NCI-H146 treated with DMSO at 0.1 percent for 48 hours (cell line): ENCODE measurements at regions not wholly inside any gene's neighbourhood (a gene's known extent, or its start where the extent isn't known, plus 50 kb on each side); places are given as distances from the start of the nearest gene placed in this dataset.

Experiments used
- DNase-seq: peaks from one replicate; lab custom pipeline; 2025; ENCODE audit not compliant: unreplicated experiment; lab: John Stamatoyannopoulos, UW

GRCh38 chr11:38307455-38307854 is 1709.4 kb upstream of the RAG2 start:
- no peak for DNase-seq

- DNase-seq, result no peak
Measured at GRCh38 chr11:38305682-38306081, 1707.6 kb upstream of the RAG2 start.

DNA sequence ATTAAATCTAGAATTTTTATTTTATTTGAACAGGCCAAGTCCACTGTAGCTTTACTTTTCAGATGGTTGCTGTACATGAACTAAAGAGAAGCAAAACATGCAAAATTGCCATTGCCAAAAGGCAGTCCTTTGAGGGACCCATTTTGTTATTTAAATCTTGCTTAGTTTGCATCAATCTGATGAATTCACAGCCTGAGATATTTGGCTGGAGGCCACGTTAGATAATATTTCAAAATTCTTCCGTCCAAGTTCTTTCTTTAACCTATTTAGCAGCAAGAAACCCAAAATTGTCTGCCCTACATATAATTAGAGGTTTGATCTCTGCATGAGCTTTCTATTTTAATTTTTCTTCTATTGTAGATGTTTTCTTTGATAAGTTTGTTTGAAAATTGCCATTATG is 1706.9 kb upstream of the RAG2 start:
- no peak for DNase-seq

GRCh38 chr11:38302564-38302963 is 1704.5 kb upstream of the RAG2 start:
- DNase-seq, result no peak

- no peak for DNase-seq
Measured at GRCh38 chr11:38300570-38300969, 1702.5 kb upstream of the RAG2 start.

GRCh38 chr11:38296211-38296776 is 1698.3 kb upstream of the RAG2 start:
- DNase-seq, result no peak

GRCh38 chr11:38282718-38283117 is 1684.7 kb upstream of the RAG2 start:
- no peak for DNase-seq

DNA sequence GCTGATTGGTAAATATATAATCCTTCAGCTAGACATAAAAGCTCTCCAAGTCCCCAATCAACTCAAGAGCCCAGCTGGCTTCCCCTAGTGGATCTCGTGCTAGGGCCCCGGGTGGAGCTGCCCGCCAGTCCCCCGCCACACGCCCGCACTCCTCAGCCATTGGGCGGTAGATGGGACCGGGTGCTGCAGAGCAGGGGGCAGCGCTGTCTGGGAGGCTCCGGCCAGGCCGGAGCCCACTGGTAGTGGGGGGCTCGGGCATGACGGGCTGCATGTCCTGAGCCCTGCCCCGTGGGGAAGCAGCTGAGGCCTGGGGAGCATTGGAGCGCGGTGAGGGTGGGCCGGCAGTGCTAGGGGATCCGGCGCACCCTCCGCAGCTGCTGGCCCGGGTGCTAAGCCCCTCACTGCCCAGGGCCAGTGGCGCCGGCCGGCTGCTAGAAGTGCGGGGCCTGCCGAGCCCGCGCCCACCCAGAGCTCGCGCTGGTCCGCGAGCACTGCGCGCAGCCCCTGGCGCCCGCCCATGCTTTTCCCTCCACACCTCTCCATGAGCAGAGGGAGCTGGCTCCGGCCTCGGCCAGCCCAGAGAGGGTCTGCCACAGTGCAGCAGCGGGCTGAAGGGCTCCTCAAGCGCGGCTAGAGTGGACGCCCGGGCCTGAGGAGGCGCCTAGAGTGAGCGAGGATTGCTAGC is 1680.6 kb upstream of the RAG2 start:
- DNase-seq, result no peak

DNA sequence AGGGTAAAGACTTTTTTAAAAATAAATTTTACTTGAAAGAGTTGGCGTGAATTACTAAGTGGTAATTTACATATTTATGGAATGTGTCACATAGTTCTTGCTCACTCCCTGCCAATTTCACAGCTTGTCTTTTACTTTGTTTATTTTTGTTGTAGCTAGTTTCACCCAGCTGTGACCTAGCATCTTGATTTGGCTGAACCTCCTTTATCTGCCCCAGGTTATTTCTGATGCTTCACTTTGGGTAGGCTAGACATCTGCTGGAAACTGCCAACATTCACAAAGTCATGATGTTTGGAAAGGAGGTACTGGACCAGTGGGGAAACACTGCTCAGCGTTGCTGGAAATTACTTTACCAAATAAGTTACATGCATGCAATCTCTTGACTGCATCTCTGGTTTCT is 1676.0 kb upstream of the RAG2 start:
- DNase-seq, result no peak

GRCh38 chr11:38272376-38272775 is 1674.3 kb upstream of the RAG2 start:
- no peak for DNase-seq

GRCh38 chr11:38266691-38267090 is 1668.7 kb upstream of the RAG2 start:
- DNase-seq, result no peak

DNA sequence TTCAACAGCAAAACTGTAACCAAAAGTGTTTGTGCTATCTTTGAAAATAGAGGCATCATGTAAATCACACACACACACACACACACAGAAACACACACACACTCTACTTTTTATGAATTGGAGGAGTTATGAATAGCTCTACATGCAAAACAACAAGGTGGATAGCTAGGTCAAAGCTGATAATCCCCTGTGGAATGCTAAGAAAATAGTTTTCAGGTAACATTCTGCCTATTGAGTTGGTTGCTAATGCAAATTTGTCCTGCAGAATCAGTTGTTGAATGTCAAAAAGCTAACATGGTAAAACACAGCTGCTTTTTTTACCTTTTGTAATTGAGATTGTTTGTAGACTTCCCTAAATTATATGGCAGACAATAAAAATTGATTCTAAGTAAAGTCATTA is 1658.4 kb upstream of the RAG2 start:
- no peak for DNase-seq

GRCh38 chr11:38254913-38255312 is 1656.9 kb upstream of the RAG2 start:
- DNase-seq, result no peak

DNA sequence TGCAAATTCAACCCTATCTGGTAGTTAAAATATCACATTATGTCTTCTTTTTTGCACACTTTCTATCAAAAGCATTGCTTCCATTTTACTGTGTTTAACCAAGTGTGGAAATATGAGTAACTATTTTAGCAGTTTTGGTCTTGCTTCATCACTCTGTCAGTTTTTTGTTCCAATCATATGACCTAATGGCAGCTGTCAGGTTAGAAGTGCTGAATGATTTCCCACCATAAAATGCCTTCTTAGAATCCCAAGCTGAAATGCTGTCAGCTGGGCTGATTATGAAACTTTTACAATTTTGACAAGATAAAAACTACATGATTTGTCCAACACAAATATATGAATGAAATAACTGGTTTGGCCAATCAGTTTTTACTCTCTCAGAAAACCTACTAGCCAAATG is 1654.6 kb upstream of the RAG2 start:
- DNase-seq, result no peak

- DNase-seq, result no peak
Measured at GRCh38 chr11:38246451-38246850, 1648.4 kb upstream of the RAG2 start.

DNA sequence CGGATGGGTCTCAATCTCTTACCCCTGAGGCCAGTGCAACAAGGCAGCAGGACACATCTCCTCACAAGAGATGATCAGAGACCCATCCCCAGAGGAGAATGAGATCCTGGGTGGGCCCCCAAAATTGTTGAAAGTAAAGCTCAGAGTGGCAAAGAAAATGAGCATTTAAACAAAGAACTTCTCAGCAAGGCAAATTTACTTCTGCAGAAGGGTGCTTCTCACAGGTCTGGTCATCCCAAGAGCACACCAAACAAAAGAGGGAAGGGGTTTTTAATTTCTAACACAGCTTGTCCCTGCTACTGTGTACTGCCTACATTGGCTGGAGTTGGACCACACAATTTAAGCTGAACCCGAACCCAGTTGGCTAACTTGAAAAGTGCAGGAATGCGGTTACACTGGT is 1628.6 kb upstream of the RAG2 start:
- DNase-seq, result no peak

DNA sequence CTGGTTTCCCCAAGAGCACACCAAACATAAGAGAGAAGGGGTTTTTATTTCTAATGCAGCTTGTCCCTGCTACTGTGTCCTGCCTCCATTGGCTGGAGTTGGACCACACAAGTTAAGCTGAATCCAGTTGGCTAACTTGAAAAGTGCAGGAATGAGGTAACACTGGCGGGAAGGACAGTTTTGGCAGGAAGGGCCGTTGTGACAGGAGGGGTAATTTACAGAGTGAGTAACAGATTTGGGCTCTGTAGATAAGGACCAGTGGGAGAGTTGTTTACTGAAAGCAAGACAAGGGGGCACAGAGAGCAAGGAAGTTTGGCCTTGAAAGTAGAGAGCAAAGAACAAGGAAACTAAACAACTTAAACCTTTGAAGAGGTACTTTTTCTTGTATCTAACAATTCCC is 1623.3 kb upstream of the RAG2 start:
- DNase-seq, result no peak

DNA sequence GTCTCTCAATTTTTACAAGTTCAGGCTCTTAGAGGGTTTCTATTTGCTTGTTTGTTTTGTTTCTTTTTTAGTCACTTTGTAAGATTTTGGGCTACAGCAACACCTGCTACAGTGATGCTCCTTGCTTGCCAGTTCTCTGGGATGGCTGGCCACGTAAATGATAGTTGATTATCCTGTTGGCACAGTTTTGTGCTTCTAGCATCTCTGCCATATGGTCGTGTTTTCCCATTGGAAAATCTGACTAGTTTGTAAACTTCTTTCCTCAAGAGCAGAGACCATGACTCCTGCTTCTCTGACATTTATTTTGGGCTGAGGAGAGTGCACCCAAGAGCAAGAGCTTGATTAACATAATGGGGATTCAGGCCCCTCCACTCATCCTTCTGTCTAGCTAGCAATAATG is 1621.6 kb upstream of the RAG2 start:
- no peak for DNase-seq

GRCh38 chr11:38208951-38209350 is 1610.9 kb upstream of the RAG2 start:
- DNase-seq, result no peak

- no peak for DNase-seq
Measured at GRCh38 chr11:38206663-38207062, 1608.6 kb upstream of the RAG2 start.

- no peak for DNase-seq
Measured at GRCh38 chr11:38191101-38191500, 1593.1 kb upstream of the RAG2 start.

- DNase-seq, result no peak
Measured at GRCh38 chr11:38182126-38182866, 1584.3 kb upstream of the RAG2 start.
